ENCODE measurements at regions not wholly inside any gene's neighbourhood (a gene's known extent, or its start where the extent isn't known, plus 50 kb on each side); places are given as distances from the start of the nearest gene placed in this dataset.

- TF ChIP-seq, protein P1, sequence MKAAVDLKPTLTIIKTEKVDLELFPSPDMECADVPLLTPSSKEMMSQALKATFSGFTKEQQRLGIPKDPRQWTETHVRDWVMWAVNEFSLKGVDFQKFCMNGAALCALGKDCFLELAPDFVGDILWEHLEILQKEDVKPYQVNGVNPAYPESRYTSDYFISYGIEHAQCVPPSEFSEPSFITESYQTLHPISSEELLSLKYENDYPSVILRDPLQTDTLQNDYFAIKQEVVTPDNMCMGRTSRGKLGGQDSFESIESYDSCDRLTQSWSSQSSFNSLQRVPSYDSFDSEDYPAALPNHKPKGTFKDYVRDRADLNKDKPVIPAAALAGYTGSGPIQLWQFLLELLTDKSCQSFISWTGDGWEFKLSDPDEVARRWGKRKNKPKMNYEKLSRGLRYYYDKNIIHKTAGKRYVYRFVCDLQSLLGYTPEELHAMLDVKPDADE (IDR thresholded peaks at IDR 0.05) = no peak
- no peak for TF ChIP-seq POLR2AphosphoS5 (IDR thresholded peaks at IDR 0.05; ENCODE audit: low read depth)
Measured at GRCh38 chr6:14985366-14985765, 260.5 kb upstream of the JARID2 start (continued).

- Histone ChIP-seq H3K4me3 (no peak overlapping the region), H3K27me3 (ENCODE audit: insufficient read depth) (no peaks in the 10 kb centered on the region), H4K20me1 (replicated peaks; ENCODE audit: insufficient read depth) (no peaks in the 10 kb centered on the region), H3K9me2 (ENCODE audit: insufficient read depth) (no peaks in the 10 kb centered on the region), H3K36me3 (ENCODE audit: insufficient read depth) (no peaks in the 10 kb centered on the region), H3K4me2 (no peak overlapping the region), H3K79me2 (replicated peaks; ENCODE audit: insufficient read depth) (peaks cover 7% of the 10 kb centered on the region; the same call in 1 of the 2 replicates), H2AFZ (no peak overlapping the region), H3F3A (replicated peaks; ENCODE audit: low read depth) (0 out of 2 replicates have a peak, but pooled peaks cover under 1% of the 10 kb centered on the region), H3K27ac (ENCODE audit: low read depth) (0 out of 2 replicates have a peak overlapping the region, but pooled peaks have one; percentile 50), H3K4me1 (ENCODE audit: insufficient read depth) (peaks cover 11% of the 10 kb centered on the region)
- Mint-ChIP-seq H3K4me1 (peaks cover 17% of the 10 kb centered on the region), H3K4me3 (no peak overlapping the region), H3K36me3 (ENCODE audit: low read depth) (peaks cover 4% of the 10 kb centered on the region; the same call in 2 of the 3 replicates), H3K27ac (no peak overlapping the region), H3K27me3 (ENCODE audit: insufficient read depth, low read depth, poor library complexity) (peaks cover 17% of the 10 kb centered on the region), H3K9me3 (no peaks in the 10 kb centered on the region)
- DNase-seq (ENCODE audit: low spot score) (no peak), ATAC-seq (no peak)
- no peak for TF ChIP-seq CTCF (conservative IDR thresholded peaks at IDR 0.05; ENCODE audit: low read depth in 2 of 2)
- TF ChIP-seq JUNB (IDR thresholded peaks at IDR 0.05; ENCODE audit: unreplicated experiment) = no peak
- no peak for TF ChIP-seq EZH2phosphoT487 (IDR thresholded peaks at IDR 0.05; ENCODE audit: unreplicated experiment)
- no peak for TF ChIP-seq ZNF462 (CRISPR knock-in tag; IDR thresholded peaks at IDR 0.05)
- TF ChIP-seq POLR2AphosphoS5 (IDR thresholded peaks at IDR 0.05; ENCODE audit: low read depth) = no peak
- TF ChIP-seq, protein P1 (IDR thresholded peaks at IDR 0.05) = no peak
- TF ChIP-seq ZNF114 (CRISPR knock-in tag; IDR thresholded peaks at IDR 0.05) = no peak
- no peak for TF ChIP-seq CREB1 (CRISPR knock-in tag; IDR thresholded peaks at IDR 0.05; ENCODE audit: low read depth)
- no peak for TF ChIP-seq STAT1 (IDR thresholded peaks at IDR 0.05; ENCODE audit: unreplicated experiment)
- no peak for TF ChIP-seq EZH2 (IDR thresholded peaks at IDR 0.05; ENCODE audit: low read depth, unreplicated experiment)
- no peak for TF ChIP-seq REST (IDR thresholded peaks at IDR 0.05; ENCODE audit: unreplicated experiment)
- no peak for TF ChIP-seq NANOG (IDR thresholded peaks at IDR 0.05; ENCODE audit: borderline replicate concordance)
Measured at GRCh38 chr6:14986370-14986769, 259.5 kb upstream of the JARID2 start.
